HG03095 (cell line): ENCODE measurements at regions not wholly inside any gene's neighbourhood (a gene's known extent, or its start where the extent isn't known, plus 50 kb on each side); places are given as distances from the start of the nearest gene placed in this dataset.
"Not testable (repeated sequence)": the region's sequence is repeated elsewhere in the genome, so short reads cannot be mapped to it uniquely, and the experiment has no call there.

Experiments
- ATAC-seq: cut with Tn5 transposase; IDR thresholded peaks from one replicate; pipeline ENCODE4 v1.9.1; 2021; ENCODE audit warnings: moderate library complexity; ENCODE audit not compliant: unreplicated experiment

DNA sequence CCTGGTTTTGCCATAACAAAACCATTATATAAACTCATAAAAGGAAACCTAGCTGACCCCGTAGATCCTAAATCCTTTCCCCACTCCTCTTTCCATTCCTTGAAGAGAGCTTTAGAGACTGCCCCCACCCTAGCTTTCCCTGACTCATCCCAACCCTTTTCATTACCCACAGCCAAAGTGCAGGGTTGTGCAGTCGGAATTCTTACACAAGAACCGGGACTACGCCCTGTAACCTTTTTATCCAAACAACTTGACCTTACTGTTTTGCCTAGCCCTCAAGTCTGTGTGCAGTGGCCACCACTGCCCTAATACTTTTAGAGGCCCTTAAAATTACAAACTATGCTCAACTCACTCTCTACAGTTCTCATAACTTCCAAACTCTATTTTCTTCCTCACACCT lies 116.0 kb upstream of the PTPN13 start:
- not testable (repeated sequence) for ATAC-seq

DNA sequence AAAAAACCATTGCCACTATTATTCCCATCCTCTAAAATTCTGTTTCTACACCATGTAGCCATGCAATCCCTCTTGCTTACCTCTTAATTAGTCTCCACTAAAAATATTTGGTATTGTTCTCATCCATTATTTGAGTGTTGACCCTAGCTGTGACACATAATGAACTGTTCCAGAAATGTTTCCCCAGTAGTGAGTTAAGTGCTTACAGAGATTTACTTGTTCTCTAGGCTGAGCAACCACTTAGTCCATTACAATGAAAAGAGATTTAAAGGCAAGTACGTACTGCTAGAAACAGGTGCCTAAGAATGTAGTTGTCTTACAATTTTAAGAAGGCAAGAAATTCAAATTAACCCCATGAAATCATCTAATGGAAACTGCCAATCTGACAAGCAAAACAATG lies 112.7 kb upstream of the PTPN13 start:
- no peak for ATAC-seq

DNA sequence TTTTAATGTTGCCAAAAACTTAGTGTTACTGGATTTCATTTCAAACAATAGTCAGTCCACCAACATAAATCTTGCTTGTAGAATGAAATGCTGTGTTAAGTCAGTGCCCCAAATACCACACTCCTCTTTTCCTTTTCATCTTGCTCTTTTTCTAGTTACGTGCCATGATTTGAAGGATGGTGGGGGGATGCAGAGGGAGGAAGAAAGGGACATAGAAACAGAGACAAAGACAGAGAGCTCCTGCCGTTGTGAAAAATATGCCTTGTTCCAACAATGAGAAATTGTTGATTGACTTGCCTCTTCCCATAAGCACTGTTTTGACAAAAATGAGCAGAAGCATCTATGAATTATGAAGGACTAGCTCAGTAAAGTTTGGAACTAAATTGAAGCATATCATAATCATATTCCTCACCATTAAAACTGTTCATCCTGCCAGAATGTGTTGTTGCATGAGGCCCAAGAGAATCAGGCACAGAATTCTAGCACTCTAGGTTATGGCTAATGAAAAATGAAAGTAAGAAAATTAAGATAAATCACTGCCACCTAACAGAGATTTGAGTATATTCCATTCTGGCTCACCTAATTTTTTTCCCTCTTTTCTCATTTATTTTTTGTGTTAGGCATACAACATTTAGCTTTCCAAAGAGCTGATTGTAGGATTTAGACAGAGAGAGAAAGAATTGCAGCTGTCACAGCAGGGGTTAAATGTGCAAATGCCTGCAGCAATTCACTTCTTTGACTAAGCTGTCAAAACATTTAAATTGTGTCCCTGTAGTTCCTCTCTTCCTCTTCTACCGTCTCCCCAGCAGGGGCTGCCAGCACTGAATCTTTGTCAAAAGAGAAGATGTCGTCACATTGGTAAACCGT lies 111.6 kb upstream of the PTPN13 start:
- no peak for ATAC-seq

DNA sequence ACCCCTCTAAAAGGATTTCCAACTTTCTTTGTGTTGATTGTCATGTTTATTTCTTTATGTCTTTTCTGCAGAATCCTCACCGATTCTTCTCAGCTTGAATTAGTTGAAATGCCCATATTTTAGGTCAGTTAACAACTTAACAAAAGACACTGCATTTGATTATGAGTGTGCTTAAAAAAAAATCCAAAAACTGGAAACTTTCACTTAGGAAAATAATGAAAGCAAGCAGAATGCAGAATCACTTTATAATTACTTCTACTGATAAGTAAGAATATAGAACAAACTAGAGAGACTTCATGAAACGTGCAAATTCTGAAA lies 111.0 kb upstream of the PTPN13 start:
- no peak for ATAC-seq

DNA sequence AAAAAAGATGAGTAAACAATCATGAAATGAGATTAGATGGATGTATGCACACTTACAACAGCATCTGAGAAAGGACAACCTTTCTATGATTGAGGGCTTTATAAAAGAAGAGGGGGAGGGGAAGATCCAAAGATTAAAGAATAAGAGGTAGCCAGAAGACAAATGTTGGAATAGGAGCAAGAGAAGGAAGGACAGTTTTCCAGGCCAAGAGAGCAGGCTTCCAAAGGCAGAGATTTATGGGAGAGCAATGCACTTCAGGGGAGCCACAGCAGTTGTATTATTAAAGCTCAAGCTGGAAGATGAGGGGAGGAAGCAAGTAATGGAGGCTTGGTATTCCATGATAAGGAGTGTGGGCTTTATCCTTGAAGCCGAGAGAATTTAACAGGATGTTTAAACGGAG lies 110.3 kb upstream of the PTPN13 start:
- no peak for ATAC-seq

DNA sequence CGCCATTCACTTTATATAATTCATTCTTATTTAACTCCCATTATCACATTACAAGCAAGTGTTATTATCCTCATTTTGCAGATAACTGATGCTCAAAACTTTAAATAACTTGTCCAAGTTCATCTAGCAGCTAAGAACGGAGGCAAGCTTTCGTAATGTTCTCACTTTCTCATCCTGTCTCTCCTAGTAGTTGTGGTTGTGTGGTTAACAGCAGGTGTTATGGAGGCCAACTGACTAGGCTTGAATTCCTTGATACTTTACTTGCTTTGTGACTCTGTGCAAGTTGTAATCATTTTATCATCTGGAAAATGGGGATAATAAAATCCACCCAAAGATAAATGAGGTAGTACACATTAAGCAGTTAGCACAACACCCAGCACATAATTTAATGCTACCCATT lies 109.9 kb upstream of the PTPN13 start:
- peak; percentile 75 for ATAC-seq

DNA sequence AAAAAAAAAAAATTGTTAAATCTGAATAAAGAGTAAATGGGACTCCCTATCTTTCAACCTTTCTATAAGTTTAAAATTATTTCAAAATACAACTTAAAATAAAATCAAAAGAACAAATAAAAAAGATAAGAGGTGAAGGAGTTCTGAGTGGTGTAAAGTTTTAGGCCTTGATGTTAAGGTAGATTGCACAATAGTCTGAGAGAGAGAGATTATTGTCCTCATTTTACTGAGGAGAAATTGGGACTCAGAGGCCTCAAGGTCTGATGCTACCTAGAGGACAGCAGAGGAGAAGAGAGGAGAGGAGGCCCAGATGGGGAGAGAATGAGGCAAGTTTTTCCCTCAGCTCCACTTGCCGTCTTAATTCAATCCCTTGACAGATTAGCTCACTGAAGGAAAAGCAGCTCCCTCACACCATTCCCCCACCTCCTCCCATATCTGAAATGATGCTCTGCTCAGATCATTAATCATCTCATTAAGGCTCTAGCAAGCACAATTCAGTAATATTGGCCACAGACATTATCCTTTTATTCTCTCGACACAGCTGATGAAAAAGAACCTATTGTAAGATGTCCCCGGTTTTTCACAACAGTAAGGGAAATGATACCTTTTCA lies 106.3 kb upstream of the PTPN13 start:
- no peak for ATAC-seq

DNA sequence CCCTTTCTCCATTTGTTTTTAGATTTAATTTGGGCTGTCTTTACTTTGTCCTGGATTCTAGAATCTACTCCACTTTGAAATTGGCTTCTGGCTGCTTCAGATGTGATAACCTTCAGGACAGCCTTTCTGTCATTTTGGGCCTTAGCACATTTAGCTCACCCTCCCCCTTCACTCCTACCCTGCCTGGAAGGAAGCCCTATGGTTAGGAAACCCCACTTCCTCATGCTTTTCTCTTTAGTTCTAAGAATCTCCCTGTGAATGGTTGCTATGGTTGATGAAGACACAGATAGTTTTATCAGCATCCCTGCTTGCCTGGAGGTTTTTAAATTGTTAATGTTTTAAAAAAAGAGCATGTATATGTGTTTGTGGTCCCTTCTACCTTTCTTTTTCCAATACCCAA lies 100.7 kb upstream of the PTPN13 start:
- ATAC-seq, result no peak

DNA sequence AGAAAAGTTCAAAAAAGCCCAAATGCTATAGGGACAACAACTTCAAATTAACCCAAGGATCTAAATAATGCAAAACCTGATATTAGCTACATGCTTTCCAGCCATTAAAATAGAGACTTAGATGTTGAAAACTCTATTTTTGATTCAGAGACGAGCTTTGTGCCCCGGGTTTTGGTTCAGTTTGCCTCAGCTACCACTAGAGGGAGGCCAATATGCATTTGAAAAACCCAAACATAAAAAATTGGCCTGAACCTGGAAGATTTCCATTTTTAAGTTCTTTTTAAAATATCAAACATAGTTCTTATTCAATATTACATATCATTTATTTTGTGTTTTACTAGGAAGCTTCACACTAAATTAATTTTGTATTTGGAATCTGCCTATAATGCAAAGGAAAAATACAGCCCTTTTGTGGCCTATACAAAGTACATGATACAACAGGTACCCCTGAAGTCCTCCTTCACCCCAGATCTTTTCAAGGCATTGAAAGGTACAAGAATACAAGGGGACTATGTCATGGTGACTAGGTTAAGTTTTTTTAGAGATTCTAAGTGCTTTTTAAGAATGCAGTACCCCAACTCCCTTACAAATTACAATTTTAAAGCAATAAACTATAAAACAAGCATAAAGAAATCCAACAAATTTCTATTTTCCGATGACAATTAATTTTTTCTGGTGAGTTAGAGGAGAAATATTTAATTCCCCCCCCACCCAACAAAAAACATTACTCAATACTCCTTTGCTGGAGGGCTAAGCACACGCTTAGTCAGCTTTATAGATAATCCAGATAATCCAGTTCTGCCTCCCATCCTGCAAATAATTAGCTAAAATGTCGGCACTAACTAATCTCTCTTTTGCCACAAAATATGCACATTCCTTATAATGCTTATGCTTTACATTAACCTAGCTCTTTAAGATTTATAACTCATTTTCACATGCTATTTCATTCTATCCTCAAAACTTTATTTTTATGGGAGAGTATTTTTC lies 97.7 kb upstream of the PTPN13 start:
- no peak for ATAC-seq

DNA sequence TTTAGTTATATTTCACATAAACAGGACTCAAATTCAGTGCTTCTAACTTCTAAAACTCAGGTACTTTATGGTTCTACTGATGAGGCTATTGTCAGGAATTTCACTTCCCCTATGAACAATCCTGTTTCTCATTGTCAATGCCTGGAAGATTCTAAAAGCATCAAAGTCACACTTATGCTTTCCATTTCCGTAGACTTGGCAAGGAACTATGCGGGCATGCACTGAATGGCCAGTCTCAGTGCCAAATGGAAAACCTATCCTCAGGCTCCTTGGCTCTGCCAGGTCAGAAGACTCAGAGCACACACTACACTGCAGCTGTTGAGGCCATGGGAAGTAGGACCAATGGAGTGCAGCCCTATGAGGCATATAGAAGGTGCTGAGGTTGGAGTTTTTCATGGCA lies 97.0 kb upstream of the PTPN13 start:
- no peak for ATAC-seq

DNA sequence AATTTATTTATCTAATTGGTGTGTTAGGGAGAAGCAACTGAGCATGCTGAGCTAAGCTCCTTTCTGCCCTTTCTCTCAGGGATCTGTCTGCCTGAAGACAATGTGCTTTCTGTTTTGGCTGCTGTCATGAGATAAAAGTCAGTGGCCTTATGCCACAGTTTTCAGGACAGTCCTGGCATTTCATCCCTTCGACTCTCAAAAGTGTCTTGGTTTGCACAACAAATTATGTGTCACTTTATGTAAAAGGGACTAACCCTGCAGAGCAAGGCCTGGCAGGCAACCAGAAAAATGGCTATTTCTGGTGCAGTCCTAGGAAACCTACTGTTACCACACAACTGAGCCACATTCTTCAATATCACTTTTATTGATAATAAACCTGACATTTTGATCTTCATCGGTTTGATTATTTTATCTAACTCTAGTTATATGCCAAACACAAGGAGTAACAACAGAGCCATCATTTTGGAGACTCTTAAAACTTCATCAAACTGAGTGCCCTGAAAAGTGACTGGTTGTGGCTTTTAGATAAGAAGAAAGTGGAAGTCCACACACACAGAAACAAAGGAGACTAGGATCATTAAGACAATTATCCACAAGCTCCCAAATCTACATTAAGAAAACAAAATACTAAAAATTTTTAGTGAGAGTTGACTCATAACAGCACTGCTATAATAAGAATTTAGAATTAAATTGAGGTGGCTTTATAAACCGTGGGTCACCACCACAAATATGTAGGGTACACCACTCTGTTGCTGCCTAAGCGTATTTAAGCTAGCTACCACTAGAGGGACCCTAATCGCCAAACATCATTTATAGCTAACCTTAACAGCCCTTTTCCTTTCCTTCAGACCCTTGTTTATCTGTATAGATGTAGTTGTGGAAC lies 95.9 kb upstream of the PTPN13 start:
- ATAC-seq, result peak; percentile 71

DNA sequence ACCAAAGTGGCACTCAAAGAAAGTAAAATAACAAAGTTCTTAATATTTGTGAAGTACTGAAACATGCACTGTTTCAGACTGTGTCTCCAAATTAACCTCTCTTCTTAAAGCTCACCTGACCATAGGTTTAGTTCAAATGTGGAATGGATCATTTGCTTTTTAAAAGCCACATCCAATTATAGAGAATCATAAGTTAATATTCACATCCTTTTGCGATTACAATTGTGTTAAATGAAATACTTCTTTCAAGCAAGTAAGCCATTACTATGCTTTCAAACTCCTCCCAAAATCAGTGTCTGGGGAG lies 95.3 kb upstream of the PTPN13 start:
- ATAC-seq, result no peak

DNA sequence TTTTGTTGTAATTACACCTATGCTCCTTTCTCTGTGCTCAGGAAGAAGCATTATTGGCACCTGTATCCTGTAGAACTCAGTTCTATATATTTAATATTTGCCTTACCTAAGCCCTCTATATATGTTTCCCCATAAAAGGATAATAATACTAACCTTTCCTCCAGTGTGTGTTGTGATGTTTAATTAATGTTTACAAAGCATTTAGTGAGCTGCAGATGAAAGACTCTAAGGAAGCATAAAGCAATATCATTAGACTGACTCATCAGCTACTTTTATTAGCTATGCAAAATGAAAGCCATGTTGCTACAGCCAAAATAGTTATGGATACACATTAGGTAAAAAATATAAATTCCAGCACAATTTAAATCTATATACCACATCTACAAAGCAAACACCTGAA lies 93.6 kb upstream of the PTPN13 start:
- ATAC-seq, result no peak

DNA sequence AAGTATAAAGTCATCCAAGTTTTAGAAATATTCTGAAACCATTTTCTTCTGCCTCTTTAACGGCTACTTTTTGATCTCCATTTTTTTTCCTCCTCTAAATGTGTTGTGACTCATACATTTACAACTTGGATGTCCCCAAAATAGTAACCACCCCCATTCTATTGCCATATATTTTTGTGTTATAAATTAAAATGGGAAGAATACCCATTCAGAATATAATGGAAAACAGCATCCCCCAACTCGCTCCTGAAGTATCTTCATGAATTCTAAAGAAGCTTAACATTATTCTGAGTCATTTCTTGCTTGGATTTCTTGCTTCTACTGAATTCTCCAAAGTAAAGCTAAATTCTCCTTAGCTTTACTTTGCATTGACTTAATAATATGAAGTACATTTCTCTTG lies 92.0 kb upstream of the PTPN13 start:
- no peak for ATAC-seq

DNA sequence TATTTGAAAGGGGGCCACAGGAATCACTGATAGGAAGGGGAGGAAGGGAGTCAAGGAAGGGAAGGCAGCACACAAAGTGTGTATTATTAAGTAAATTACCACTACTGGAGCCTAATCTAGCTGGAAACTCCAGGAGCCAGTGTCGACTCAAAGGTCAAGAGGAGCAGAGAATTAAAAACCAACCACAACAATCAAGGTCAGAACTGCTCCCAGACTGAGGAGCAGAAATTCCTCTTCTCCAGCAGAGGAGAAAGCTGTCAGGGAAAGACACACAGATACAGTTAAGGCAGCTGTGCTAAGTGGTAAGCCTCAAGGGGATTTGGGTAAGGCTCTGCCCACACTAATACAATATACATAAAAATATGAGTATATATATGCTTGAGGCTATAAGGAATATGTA lies 87.5 kb upstream of the PTPN13 start:
- ATAC-seq, result no peak

DNA sequence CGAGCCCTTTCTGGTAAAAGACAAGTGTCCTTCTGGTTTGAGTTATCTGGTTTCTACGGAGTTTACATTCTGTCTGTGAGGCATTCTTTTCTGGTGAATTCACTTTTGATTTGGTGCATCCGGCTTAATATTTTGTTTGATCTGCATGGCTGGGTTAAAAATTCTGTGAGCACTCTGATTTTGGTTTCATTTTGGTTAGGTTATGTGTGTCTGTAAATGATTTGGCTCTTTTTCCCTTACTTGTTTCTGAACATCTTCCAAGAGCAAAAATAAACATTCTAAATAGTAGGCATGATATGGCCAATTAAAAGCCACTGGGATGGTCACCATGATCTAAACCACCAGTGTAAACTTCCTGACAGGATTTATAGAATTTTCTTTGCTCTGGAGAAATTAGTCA lies 85.7 kb upstream of the PTPN13 start:
- ATAC-seq, result no peak

DNA sequence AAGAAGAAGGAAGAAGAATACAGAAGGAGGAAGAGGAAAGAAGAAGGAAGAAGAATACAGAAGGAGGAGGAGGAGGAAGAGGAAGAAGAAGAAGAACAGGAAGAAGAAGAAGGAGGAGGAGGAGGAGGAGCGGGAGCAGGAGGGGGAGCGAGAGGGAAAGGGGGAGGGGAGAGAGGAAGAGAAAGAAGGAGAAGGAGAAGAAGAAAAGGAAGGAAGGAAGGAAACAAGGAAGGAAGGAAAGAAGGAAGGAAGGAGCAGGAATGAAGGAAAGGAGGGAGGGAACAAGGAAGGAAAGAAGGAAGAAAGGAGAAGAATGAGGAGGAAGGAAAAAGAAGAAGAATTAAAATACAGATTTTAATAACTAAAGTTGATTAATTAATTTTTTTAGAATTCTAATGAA lies 82.5 kb upstream of the PTPN13 start:
- no peak for ATAC-seq

DNA sequence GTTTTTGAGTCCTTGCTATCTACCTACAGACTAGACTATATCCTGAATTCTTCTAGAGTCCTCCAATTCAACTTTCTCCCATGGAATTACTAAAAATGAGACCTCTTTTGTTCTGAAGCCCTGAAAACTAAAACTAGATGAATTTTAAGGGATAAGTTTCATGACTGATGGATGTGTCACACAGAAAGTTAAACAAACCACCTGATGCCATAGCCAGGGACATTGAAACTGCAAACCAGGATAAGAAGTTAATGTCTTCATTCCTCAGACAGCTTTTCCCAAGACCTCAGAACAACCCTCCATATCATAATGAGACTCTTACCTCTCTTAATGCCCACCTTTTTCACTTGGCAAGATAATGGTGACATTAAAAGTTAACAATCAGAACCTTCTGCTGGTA lies 81.5 kb upstream of the PTPN13 start:
- no peak for ATAC-seq

DNA sequence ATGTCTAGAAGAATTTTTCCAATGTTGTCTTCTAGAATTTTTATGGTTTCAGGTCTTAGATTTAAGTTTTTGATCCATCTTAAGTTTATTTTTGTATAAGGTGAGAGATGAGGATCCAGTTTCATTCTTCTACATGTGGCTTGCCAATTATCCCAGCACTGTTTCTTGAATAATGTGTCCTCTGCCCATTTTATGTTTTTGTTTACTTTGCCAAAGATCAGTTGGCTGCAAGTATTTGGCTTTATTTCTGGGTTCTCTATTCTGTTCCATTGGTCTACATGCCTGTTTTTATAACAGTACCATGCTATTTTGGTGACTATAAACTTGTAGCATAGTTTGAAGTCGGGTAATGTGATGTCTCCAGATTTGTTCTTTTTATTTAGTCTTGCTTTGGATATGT lies 78.2 kb upstream of the PTPN13 start:
- ATAC-seq, result not testable (repeated sequence)

DNA sequence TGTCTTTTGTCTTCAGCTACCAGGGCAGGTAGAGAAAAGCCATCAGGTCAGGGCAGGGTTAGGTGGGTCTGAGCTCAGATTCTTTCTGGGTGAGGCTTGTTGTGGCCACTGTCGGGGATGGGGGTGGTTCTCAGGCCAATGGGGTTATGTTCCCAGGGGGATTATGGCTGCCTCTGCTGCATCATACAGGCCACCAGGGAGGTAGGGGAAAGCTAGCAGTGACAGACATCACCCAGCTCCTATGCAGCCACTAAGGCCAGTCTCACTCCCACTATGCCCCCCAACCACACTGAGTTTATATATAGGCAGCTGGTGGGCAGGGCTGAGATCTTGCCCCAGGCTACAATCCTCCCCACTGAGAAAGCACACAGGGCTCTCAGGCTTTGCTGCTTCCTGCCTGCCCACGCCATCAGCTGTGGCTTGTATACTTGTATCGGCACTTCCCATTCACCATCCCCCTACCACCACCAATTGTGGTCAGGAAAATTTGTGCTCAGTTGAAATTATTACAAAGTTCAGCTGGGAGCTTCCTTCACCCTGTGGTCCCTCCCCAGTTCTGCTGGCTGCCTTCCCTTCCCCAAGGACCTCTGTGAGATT lies 72.6 kb upstream of the PTPN13 start:
- no peak for ATAC-seq

DNA sequence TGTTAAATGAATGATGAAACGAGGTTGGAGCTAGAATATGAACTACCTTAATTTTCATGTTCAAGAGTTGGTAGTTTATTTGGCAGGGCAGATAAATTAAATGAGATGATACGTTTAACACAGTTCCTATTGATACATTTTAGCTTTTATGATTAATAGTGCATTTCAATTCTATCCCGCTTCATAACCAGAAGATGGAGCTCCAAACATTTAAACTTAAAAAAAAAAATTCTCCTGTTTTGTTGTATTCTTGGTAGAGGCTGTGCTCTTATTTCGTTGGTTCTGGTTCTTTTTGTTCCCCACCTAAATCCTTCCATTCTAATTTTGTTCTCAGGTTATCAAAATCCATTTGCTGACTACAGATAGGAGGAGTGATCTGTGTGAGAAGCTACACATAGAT lies 71.8 kb upstream of the PTPN13 start:
- no peak for ATAC-seq
